ENCODE measurements at regions not wholly inside any gene's neighbourhood (a gene's known extent, or its start where the extent isn't known, plus 50 kb on each side); places are given as distances from the start of the nearest gene placed in this dataset.

DNA sequence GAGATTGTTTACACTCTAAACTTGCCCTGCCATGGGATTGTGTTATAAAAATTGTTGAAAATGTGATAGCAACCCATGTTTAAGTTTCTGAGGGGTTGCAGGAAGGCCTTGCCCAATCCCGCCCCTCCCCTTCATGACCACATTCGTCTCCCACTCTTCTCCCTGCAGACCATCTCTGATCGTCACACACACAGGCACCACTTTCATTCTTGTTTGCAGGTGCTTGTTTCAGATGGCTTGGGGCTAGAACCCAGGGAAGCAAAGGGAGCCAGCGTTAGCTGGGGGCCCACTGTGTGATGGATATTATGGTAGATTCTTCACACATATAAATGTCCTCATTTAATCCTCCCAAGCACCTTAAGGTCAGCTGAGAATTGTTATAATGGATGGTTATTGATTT lies 286.7 kb upstream of the HABP2 start:
- TF ChIP-seq GATA2 (IDR thresholded peaks at IDR 0.05; ENCODE audit: low read depth, low read length) (no peak), GATA3 (IDR thresholded peaks at IDR 0.05; ENCODE audit: low read depth, low read length) (no peak)
